ENCODE measurements at regions not wholly inside any gene's neighbourhood (a gene's known extent, or its start where the extent isn't known, plus 50 kb on each side); places are given as distances from the start of the nearest gene placed in this dataset.

- TF ChIP-seq POLR2A (IDR thresholded peaks at IDR 0.05) (no peak), CTCF (IDR thresholded peaks at IDR 0.05) (no peak)
Observed at GRCh38 chr15:98123834-98124233, 163.3 kb downstream of the ARRDC4 start.

Data from esophagus squamous epithelium (tissue), 4 donors.